ENCODE measurements at regions not wholly inside any gene's neighbourhood (a gene's known extent, or its start where the extent isn't known, plus 50 kb on each side); places are given as distances from the start of the nearest gene placed in this dataset.

- no peak for DNase-seq
Measured at GRCh38 chr18:41207706-41208105, 747.3 kb upstream of the PIK3C3 start.

DNA sequence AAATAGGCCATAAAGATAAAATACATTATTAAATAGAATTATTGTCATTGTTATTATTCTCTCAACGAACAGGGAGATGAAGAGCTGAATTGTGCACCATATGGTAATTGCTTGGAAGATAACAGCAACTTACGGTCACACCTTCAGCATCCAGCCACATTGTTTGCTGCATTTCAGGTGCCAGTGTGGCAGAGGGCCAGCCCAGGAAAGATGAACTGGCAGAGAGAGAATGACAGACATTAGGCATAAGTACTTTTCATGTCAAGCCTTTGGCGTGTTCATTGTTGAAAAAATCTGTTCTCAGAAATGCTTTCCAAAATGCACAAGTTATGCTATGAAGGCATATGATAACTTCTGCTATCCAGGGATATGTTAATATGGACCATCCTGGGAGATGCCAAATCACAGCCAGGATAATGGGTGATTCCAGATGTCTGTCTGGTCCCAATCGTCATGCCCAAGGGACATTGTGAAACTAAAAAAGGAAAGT is 748.6 kb upstream of the PIK3C3 start:
- DNase-seq = no peak

DNA sequence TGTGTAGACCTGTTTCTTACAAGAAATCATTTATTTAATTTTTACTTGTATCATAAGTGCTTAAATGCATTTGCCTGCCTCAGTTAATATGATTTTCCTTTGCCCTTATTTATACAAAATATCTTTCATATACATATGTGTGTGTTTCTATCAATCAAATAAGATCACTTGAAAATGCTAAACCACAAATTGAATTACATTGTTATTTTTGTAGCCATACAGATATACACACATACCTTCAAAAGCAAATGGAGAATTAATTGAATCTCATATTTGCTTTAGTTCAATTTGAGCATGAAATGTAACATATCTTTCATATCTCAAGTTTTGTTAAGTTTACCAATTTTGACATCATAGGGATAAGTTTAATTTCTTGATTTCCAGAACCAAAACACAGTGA is 755.8 kb upstream of the PIK3C3 start:
- no peak for DNase-seq

GRCh38 chr18:41197967-41198366 is 757.1 kb upstream of the PIK3C3 start:
- no peak for DNase-seq

GRCh38 chr18:41170346-41170745 is 784.7 kb upstream of the PIK3C3 start:
- DNase-seq = no peak

DNA sequence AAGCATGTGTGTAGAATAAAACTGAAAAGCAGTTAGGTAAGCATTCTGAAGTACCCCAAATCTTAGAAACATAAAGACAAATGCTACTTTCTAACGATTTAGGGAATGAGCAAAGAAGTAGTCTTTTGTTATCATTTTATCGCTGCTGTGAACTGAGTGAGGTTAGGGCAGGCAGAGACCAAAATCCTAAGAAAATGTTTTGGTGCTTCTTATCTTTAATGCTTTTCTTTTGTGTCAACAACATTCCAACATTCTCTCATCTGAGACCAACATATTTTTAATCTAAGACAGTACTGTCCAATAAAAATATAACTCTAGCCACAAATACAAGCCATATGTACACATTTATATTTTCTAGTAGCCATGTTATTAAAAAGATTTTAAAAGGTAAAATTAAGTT is 789.4 kb upstream of the PIK3C3 start:
- DNase-seq = no peak

DNA sequence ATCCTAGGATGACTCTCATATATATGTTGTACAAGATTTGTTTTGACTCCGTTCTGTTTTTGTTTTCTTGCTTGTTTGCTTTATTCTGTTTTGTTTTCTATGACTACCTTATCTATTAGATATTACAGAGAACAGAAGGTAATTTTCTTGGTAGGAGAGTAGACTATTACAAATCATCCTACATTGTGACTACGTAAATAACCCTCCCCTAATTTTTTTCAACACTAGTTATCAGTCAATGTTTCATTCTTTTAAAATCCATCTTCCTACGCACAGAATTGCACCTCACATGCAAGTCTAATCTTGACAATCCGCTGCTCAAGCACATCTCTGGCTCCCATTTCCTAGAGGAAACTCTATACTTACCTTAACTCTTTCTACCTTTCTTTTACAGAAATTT is 792.3 kb upstream of the PIK3C3 start:
- DNase-seq = no peak

GRCh38 chr18:41162191-41162590 is 792.8 kb upstream of the PIK3C3 start:
- no peak for DNase-seq

GRCh38 chr18:41155910-41156851 is 798.9 kb upstream of the PIK3C3 start:
- DNase-seq = no peak

GRCh38 chr18:41155025-41155424 is 800.0 kb upstream of the PIK3C3 start:
- DNase-seq = no peak

DNA sequence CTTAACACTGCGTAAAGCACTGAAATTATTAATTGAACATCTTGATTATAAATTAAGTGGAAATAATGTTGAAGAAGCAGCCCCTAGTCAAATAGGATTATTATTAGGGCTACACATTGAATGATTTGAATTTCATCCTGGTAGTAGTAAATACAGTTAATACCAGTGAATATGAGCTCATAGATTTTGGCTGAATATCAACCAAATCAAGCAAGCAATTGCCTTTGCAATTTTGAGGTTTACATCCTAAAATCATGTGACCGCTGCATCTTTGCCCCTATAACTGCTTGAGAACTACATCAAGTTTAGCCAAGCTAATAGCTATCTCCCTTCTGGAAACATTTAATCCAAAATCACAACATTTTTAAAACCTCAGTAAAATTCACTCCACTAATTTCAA is 801.2 kb upstream of the PIK3C3 start:
- DNase-seq = no peak

GRCh38 chr18:41150316-41150715 is 804.7 kb upstream of the PIK3C3 start:
- no peak for DNase-seq

DNA sequence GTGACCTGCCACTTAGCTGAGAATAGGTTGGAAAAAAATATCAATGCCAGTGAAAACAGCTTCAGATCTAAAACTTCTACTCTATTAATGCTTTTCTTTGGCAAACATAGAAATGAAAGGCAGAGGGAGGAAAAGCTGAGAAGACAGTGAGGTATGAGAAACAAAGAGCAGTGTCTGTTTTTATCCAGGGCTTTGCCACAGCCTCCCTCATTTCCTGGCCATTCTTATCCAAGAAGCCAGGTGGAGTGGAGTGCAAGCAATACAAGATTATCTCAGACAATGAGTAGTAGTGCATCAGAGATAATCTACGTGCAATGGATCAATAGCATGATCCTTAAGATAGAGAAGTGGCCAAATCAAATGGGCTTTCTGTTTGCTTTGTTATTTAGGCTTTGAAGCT is 808.7 kb upstream of the PIK3C3 start:
- no peak for DNase-seq

DNA sequence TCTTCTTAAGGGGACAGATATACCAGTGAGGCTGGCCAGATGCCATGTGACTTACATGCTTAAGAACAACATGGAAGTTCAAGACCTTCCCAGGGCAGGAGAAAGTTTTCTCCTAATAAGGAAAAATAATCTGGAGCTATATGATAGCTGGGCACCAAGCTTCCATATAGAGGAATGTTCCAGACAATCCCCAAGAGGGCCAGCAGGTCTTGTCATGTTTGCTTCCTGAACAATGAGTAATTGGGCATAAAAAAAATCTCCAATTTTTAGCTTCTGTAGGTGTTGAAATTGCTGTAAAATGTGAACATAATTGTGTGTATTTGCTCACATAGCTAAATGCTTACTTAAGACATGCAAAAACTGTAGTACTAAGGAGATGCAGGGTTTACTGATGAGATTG is 809.5 kb upstream of the PIK3C3 start:
- no peak for DNase-seq

DNA sequence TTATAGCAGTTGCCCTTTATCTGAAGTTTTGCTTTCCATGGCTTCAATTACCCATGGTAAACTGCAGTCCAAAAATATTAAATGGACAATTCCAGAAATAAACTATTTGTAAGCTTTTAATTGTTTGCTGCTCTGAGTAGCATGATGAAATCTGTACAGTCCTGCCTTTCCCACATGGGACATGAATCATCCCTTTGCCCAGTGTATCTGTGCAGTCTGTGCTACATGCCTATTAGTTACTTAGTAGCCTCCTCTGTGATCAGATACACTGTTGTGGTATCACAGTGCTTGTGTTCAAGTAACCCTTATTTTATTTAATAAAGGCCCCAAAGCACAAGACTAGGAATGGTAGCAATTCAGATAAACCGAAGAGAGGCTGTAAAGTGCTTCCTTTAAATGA is 810.6 kb upstream of the PIK3C3 start:
- DNase-seq = no peak

- no peak for DNase-seq
Measured at GRCh38 chr18:41140506-41140905, 814.5 kb upstream of the PIK3C3 start.

DNA sequence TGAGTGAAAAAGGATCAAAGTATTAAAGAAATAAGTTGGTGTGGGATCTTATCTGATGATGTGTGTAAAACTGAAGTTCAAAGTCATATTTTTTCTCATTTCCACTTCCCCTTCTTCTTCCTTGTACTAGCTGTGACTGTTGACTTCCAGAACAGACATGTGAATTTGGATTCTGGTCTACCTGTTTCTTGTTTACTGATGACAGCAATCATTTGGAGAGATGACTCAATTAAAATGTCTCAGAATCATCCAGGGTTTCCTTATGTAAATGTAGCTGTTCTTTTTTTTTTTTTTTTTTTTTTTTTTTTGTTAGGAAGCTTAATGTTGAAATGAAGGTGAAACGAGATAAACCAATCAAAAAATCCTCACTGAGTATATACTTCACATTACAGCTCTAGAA is 819.9 kb upstream of the PIK3C3 start:
- DNase-seq = no peak

DNA sequence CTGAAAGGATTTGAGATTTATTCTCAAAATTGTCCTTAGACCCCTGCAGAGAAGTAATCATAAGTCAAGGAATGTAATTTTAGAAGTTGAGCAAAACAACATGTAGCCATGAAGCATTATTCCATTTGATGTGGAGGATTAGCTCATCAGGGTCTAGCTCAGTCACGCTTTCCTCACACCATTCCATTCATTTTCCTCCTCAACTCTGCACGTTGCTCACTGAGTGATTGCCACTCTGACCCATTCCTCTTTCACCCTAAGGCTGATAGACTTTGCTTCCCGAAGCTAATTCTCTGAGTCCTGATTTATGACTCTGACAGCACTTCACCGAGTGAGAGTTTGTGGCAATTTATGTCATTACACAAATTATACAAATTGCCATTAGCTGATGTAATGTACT is 820.6 kb upstream of the PIK3C3 start:
- DNase-seq = no peak

DNA sequence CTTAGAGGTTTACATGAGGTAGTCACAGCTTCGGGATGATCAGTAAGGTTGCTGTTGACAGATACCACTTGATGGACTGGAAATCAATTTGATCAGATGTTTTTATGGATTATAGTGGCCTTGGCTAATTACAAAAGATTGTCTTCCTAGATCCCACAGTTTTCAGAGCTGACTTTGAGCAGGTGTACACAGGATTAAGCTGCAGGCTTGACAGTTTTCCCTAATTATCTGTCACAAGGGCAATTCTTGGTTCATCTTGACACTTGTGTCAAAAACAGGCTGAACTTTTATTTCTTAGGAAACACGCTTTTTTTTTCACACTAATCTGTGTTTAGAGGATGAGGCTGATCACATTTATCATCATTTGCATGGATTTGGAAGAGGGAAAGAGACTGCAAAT is 824.0 kb upstream of the PIK3C3 start:
- DNase-seq = no peak

- DNase-seq = no peak
Measured at GRCh38 chr18:41128545-41128944, 826.5 kb upstream of the PIK3C3 start.

GRCh38 chr18:41128126-41128525 is 826.9 kb upstream of the PIK3C3 start:
- no peak for DNase-seq

DNA sequence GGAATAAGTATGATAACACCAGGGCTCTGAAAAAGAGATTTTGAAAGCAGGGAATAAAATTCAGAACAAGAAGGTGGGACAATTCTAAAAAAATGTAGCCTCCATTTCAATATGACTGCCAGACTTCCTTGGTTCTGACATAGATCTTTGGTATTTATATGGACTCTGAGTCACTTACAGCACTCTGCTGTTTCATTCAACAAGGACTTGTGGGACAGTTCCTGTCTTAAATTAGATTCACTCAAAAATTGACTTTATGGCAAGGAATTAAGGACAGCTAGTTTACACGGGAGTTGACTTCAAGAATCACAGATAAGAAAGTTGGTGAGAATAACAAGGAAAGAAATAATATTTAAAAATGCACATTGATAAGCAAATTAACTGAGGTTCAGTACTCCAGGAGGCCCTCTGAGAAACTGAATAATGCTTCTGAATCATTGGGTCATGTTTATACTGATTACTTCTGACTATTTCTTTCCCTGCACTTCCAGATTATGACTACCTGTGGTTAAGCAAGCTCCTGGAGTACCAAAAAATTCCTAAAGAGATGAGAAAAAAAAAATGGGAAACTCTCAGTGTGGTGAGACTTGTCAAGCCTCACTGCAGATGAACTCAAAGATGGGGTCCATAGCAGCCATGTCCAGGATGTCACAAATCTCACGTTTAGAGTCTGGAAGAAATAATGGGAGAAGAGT is 828.3 kb upstream of the PIK3C3 start:
- DNase-seq = no peak

- no peak for DNase-seq
Measured at GRCh38 chr18:41121116-41121826, 833.8 kb upstream of the PIK3C3 start.

DNA sequence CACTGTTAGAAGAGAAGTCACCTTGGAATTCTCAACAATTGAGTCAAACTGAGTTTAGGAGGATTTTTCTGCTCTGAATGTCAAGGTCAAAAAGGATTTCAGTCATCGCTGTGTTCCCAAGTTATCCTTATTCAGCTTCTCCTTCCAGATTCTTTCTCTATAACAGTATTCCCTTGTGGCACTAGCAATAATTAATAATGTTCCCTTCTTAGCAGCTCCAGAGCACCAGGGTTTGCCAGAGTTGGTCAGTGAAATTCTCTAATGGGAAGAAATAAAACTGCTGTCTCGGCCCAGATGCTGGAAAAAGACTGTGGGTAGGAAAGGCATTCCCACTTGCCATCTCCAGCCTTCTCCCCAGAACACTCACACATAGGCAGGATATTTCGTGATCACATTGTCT is 836.0 kb upstream of the PIK3C3 start:
- no peak for DNase-seq

Measured in cerebellar nuclear complex (tissue), 1 donor.